Neuronal stem cell (in vitro differentiated cells): ENCODE measurements at regions not wholly inside any gene's neighbourhood (a gene's known extent, or its start where the extent isn't known, plus 50 kb on each side); places are given as distances from the start of the nearest gene placed in this dataset.

Source experiments
- DNase-seq: peaks from one replicate; pipeline ENCODE4 v3.0.0-alpha.2; 2013; ENCODE audit warnings: low spot score
- H2AFZ ChIP-seq: one replicate; pipeline ENCODE4 v1.6.1; 2013; ENCODE audit warnings: mild to moderate bottlenecking, low read length, inconsistent platforms
- H2AK5ac ChIP-seq: 2 replicates; pipeline ENCODE4 v1.6.1; 2013; ENCODE audit warnings: low read depth, mild to moderate bottlenecking, inconsistent platforms, low read length, moderate library complexity, mixed read lengths
- H2BK120ac ChIP-seq: 2 replicates; pipeline ENCODE4 v1.6.1; 2013; ENCODE audit warnings: low read depth, mild to moderate bottlenecking, inconsistent platforms, low read length, moderate library complexity, mixed read lengths
- H2BK12ac ChIP-seq: one replicate; pipeline ENCODE4 v1.6.1; 2013; ENCODE audit warnings: low read length, inconsistent platforms
- H2BK15ac ChIP-seq: 2 replicates; pipeline ENCODE4 v1.6.1; 2013; ENCODE audit warnings: mild to moderate bottlenecking, low read length, inconsistent platforms, mixed read lengths
- H2BK5ac ChIP-seq: one replicate; pipeline ENCODE4 v1.6.1; 2013; ENCODE audit warnings: inconsistent platforms, mild to moderate bottlenecking, low read length, moderate library complexity
- H3K14ac ChIP-seq: one replicate; pipeline ENCODE4 v1.6.1; 2013; ENCODE audit warnings: low read length, inconsistent platforms
- H3K18ac ChIP-seq: 2 replicates; pipeline ENCODE4 v1.6.1; 2013; ENCODE audit warnings: low read length, inconsistent platforms
- H3K23ac ChIP-seq: 2 replicates; pipeline ENCODE4 v1.6.1; 2013; ENCODE audit warnings: low read depth, mild to moderate bottlenecking, mixed read lengths, low read length, inconsistent platforms; ENCODE audit not compliant: poor library complexity
- H3K27ac ChIP-seq: replicated peaks from 3 replicates; pipeline ENCODE4 v1.5.1; 2013; ENCODE audit warnings: low read length, inconsistent platforms
- H3K27me3 ChIP-seq, 3 experiments: 2 replicates each; pipeline ENCODE4 v1.6.1; 2013; ENCODE audit warnings: low read length in 3 of 3, mild to moderate bottlenecking in 2 of 3, inconsistent platforms in 1 of 3, low read depth in 1 of 3, mixed read lengths in 1 of 3, moderate library complexity in 1 of 3; ENCODE audit not compliant: control insufficient read depth in 3 of 3, insufficient read depth in 3 of 3
- H3K36me3 ChIP-seq, 2 donors: replicated peaks in 1 of 2; 2 replicates each; pipeline ENCODE4 v1.6.1; 2013; ENCODE audit warnings: low read length in 2 of 2; ENCODE audit not compliant: control insufficient read depth in 2 of 2, insufficient read depth in 2 of 2
- H3K4ac ChIP-seq: 2 replicates; pipeline ENCODE4 v1.6.1; 2013; ENCODE audit warnings: inconsistent platforms, mild to moderate bottlenecking, low read length, moderate library complexity
- H3K4me1 ChIP-seq, 2 donors: 1 replicate in 1 of 2; 2 replicates in 1 of 2; pipeline ENCODE4 v1.6.1; 2013; ENCODE audit warnings: low read length in 2 of 2, low read depth in 1 of 2; ENCODE audit not compliant: control insufficient read depth in 2 of 2, insufficient read depth in 1 of 2
- H3K4me2 ChIP-seq: one replicate; pipeline ENCODE4 v1.6.1; 2013; ENCODE audit warnings: mild to moderate bottlenecking, low read length, inconsistent platforms; ENCODE audit not compliant: insufficient read depth, poor library complexity, severe bottlenecking
- H3K4me3 ChIP-seq, 2 donors: 2 replicates each; pipeline ENCODE4 v1.5.1; 2013; ENCODE audit warnings: low read length in 2 of 2, mild to moderate bottlenecking in 2 of 2, inconsistent platforms in 1 of 2, moderate library complexity in 1 of 2
- H3K79me1 ChIP-seq: one replicate; pipeline ENCODE4 v1.6.1; 2013; ENCODE audit warnings: low read depth, mild to moderate bottlenecking, inconsistent platforms, low read length, moderate library complexity
- H3K9ac ChIP-seq: one replicate; pipeline ENCODE4 v1.6.1; 2013; ENCODE audit warnings: mild to moderate bottlenecking, low read depth, low read length, inconsistent platforms; ENCODE audit not compliant: poor library complexity
- H3K9me3 ChIP-seq, 2 donors: replicated peaks in 1 of 2; 2 replicates each; pipeline versions ENCODE3 to v1.6.1; 2013; ENCODE audit warnings: low read length in 2 of 2, mild to moderate bottlenecking in 2 of 2, inconsistent platforms in 1 of 2, low read depth in 1 of 2, mixed read lengths in 1 of 2, moderate library complexity in 1 of 2; ENCODE audit not compliant: control insufficient read depth in 2 of 2, insufficient read depth in 1 of 2
- H4K8ac ChIP-seq: one replicate; pipeline ENCODE4 v1.6.1; 2013; ENCODE audit warnings: low read depth, mild to moderate bottlenecking, inconsistent platforms, low read length, moderate library complexity
- H4K91ac ChIP-seq: one replicate; pipeline ENCODE4 v1.6.1; 2013; ENCODE audit warnings: low read length, low read depth, mild to moderate bottlenecking, inconsistent platforms; ENCODE audit not compliant: poor library complexity
- WGBS, 2 donors: extraction: QIAGEN DNeasy Blood & Tissue Kit; methylation state at CpG; one replicate each; pipeline ENCODE4 v1.1.7; 2013; ENCODE audit warnings: missing lambda C conversion rate in 2 of 2, mixed read lengths in 1 of 2; ENCODE audit not compliant: insufficient read length in 2 of 2, insufficient replicate concordance in 1 of 2; ENCODE audit errors: extremely low coverage in 2 of 2; 5-methylcytosine and 5-hydroxymethylcytosine counted together

- Histone ChIP-seq H4K8ac (no peak overlapping the region), H3K27me3 (no peaks in the 10 kb centered on the region), H3K4ac (no peak overlapping the region)
These were observed 169.2 kb upstream of the ADAMTS9 start for GRCh38 chr3:64856977-64857516.

GRCh38 chr3:64856106-64856505 lies 168.3 kb upstream of the ADAMTS9 start:
- Histone ChIP-seq H2BK5ac (no peak overlapping the region), H2BK15ac (no peak overlapping the region), H3K23ac (no peak overlapping the region)

More at GRCh38 chr3:64856977-64857516, 169.2 kb upstream of the ADAMTS9 start:
- H3K4me2 ChIP-seq = no peak overlapping the region
- H3K9ac ChIP-seq = no peak overlapping the region
- H3K9me3 ChIP-seq = no peaks in the 10 kb centered on the region
- no peak overlapping the region for H3K18ac ChIP-seq
- H2BK120ac ChIP-seq = no peak overlapping the region
- no peak overlapping the region for H3K23ac ChIP-seq
- H2BK12ac ChIP-seq = no peak overlapping the region
- no peak overlapping the region for H3K14ac ChIP-seq
- H3K4me1 ChIP-seq = peaks cover 3 to 4% of the 10 kb centered on the region in 2 donors
- H2AFZ ChIP-seq = no peak overlapping the region
- H2BK15ac ChIP-seq = no peak overlapping the region
- no peaks in the 10 kb centered on the region for H3K36me3 ChIP-seq
- H2BK5ac ChIP-seq = no peak overlapping the region
- DNase-seq = no peak
- no peaks in the 10 kb centered on the region for H3K79me1 ChIP-seq
- no peak overlapping the region for H3K4me3 ChIP-seq
- no CpG with 5 or more reads among the region's 3 CpGs for WGBS, 2 donors
- no peak overlapping the region for H3K27ac ChIP-seq
- no peak overlapping the region for H2AK5ac ChIP-seq
- H4K91ac ChIP-seq = no peak overlapping the region

GRCh38 chr3:64853456-64853855 lies 165.7 kb upstream of the ADAMTS9 start:
- H2AK5ac ChIP-seq = no peak overlapping the region
- no peak for DNase-seq
- no peak overlapping the region for H3K18ac ChIP-seq
- H2BK5ac ChIP-seq = no peak overlapping the region
- WGBS, 2 donors = no CpG with 5 or more reads among the region's 2 CpGs
- no peak overlapping the region for H4K91ac ChIP-seq
- no peak overlapping the region for H2BK12ac ChIP-seq
- no peaks in the 10 kb centered on the region for H3K4me1 ChIP-seq
- H3K27ac ChIP-seq = no peak overlapping the region
- H3K79me1 ChIP-seq = no peaks in the 10 kb centered on the region
- no peak overlapping the region for H3K23ac ChIP-seq
- H3K4me2 ChIP-seq = no peak overlapping the region
- H4K8ac ChIP-seq = no peak overlapping the region
- H2BK15ac ChIP-seq = no peak overlapping the region
- H3K9me3 ChIP-seq = no peaks in the 10 kb centered on the region
- no peaks in the 10 kb centered on the region for H3K36me3 ChIP-seq
- H3K27me3 ChIP-seq = no peaks in the 10 kb centered on the region
- H2BK120ac ChIP-seq = no peak overlapping the region
- no peak overlapping the region for H3K9ac ChIP-seq
- H3K4me3 ChIP-seq = no peak overlapping the region
- no peak overlapping the region for H2AFZ ChIP-seq
- H3K4ac ChIP-seq = no peak overlapping the region
- no peak overlapping the region for H3K14ac ChIP-seq

More at GRCh38 chr3:64856106-64856505, 168.3 kb upstream of the ADAMTS9 start:
- no peak overlapping the region for H2BK120ac ChIP-seq
- no peak overlapping the region for H2AFZ ChIP-seq
- H2BK12ac ChIP-seq = no peak overlapping the region
- H2AK5ac ChIP-seq = no peak overlapping the region
- no peak overlapping the region for H3K14ac ChIP-seq
- H4K91ac ChIP-seq = no peak overlapping the region
- H3K79me1 ChIP-seq = no peaks in the 10 kb centered on the region
- no peak for DNase-seq
- H3K27me3 ChIP-seq = no peaks in the 10 kb centered on the region
- no peak overlapping the region for H3K4me2 ChIP-seq
- H4K8ac ChIP-seq = no peak overlapping the region
- H3K4me3 ChIP-seq = no peak overlapping the region
- H3K4me1 ChIP-seq = no peaks in the 10 kb centered on the region
- H3K36me3 ChIP-seq = no peaks in the 10 kb centered on the region
- no CpG with 5 or more reads among the region's 1 CpG for WGBS, 2 donors
- no peak overlapping the region for H3K18ac ChIP-seq
- no peaks in the 10 kb centered on the region for H3K9me3 ChIP-seq
- H3K9ac ChIP-seq = no peak overlapping the region
- H3K27ac ChIP-seq = no peak overlapping the region
- H3K4ac ChIP-seq = no peak overlapping the region

GRCh38 chr3:64852738-64853137 lies 164.9 kb upstream of the ADAMTS9 start:
- Histone ChIP-seq H3K4ac (no peak overlapping the region), H3K18ac (no peak overlapping the region), H2BK120ac (no peak overlapping the region), H3K9me3 (no peaks in the 10 kb centered on the region), H4K8ac (no peak overlapping the region), H4K91ac (no peak overlapping the region), H3K23ac (no peak overlapping the region), H3K9ac (no peak overlapping the region), H3K36me3 (no peaks in the 10 kb centered on the region), H2AK5ac (no peak overlapping the region), H3K4me3 (no peak overlapping the region), H3K27me3 (no peaks in the 10 kb centered on the region), H3K4me1 (no peaks in the 10 kb centered on the region), H2BK15ac (no peak overlapping the region), H3K27ac (no peak overlapping the region), H2AFZ (no peak overlapping the region), H3K14ac (no peak overlapping the region), H2BK12ac (no peak overlapping the region), H2BK5ac (no peak overlapping the region), H3K4me2 (no peak overlapping the region), H3K79me1 (no peaks in the 10 kb centered on the region)
- DNase-seq = no peak
- no CpG with 5 or more reads among the region's 2 CpGs for WGBS, 2 donors
